ENCODE measurements at regions not wholly inside any gene's neighbourhood (a gene's known extent, or its start where the extent isn't known, plus 50 kb on each side); places are given as distances from the start of the nearest gene placed in this dataset.

GRCh38 chr10:106506526-106507283 lies 657.8 kb downstream of the SORCS1 start:
- no peak overlapping the region for H3K4me3 ChIP-seq (ENCODE audit: low read depth, low read length)
- peak; percentile 57 for DNase-seq (ENCODE audit: low read depth)
- TF ChIP-seq CTCF (conservative IDR thresholded peaks at IDR 0.05; ENCODE audit: low read depth, low read length) = no peak

DNA sequence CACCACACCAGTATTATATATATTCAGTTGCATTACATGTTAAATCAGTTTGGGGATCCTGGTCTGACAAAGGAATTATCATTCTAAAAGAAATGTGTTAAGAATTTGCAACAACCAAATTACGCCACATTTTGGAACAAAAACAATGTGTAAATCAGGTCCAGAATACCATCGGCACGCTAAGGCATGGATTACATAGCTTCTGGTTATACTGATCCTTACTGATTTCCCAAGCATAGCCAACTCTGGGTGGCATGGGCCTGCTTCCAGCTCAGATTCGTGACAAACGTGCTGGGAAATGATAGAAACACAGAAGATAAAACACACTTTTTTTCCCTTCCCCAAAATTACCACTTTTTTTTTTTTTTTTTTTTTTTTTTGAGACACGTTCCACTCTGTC lies 660.0 kb downstream of the SORCS1 start:
- no peak overlapping the region for H3K4me3 ChIP-seq (ENCODE audit: low read depth, low read length)
- no peak for DNase-seq (ENCODE audit: low read depth)
- no peak for TF ChIP-seq CTCF (conservative IDR thresholded peaks at IDR 0.05; ENCODE audit: low read depth, low read length)

DNA sequence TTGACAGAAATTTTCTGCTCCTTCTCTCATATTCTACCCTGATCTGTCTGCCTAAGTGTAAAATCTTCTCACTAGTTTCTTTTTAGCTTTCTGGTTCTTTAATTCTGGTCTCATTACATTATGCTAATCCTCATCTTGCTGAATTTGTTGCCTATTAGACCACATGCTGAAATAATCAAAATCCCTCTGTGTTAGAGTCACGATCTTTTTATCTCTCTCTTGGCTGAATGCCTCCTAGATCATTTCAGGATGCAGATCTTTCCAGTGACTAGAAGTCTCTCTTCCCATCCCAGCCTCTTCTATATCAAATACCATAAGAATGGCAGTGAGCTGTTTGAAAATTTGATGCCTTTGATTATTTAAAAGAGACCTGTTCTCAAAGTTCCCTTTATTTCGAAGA lies 661.9 kb downstream of the SORCS1 start:
- TF ChIP-seq CTCF (conservative IDR thresholded peaks at IDR 0.05; ENCODE audit: low read depth, low read length) = no peak
- H3K4me3 ChIP-seq (ENCODE audit: low read depth, low read length) = no peak overlapping the region
- no peak for DNase-seq (ENCODE audit: low read depth)

GRCh38 chr10:106500925-106501525 lies 663.5 kb downstream of the SORCS1 start:
- peak; percentile 41 for DNase-seq (ENCODE audit: low read depth)
- H3K4me3 ChIP-seq (ENCODE audit: low read depth, low read length) = no peak overlapping the region
- TF ChIP-seq CTCF (conservative IDR thresholded peaks at IDR 0.05; ENCODE audit: low read depth, low read length) = no peak

DNA sequence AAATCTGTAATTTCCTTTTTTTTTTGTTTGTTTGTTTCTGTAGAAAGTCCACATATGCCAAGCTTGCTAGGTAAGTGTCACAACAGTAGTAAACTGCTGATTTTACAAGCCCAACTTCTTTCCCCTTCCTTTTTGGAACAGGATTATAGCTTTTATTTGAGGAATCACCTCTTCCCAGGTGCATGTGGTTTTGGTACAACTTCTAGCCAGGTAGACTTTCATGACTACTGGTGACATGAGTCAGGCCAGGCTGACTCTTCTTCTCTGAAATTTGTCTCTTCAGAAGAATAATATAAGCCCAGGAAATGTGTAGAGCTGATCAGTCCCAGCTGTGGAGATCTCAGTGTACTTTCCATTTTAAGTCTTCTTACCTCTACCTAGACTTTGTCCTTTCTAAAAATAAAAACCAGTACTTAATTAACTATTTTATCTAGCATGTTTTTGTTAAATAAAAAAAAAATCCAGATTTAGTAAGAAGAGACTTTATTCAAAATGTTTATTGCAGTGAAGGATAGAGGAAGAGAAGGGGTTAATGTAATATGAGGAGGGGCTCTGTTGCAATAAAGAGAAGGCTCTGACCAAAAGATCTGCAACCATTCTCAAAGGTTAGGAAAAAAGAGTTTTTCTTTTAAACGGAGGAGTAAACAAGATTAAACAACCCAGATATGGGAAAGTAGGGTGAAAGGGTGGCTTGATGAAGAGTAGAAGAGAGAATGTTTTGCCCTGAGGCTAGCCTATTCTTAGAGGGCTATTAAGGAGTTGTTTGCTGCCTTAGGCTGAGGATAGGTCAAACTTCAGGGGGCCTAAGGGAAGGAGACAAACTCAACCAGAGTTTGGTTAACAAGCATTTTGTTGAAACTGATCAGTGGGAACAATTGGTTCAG lies 664.2 kb downstream of the SORCS1 start:
- DNase-seq (ENCODE audit: low read depth) = no peak
- H3K4me3 ChIP-seq (ENCODE audit: low read depth, low read length) = no peak overlapping the region
- TF ChIP-seq CTCF (conservative IDR thresholded peaks at IDR 0.05; ENCODE audit: low read depth, low read length) = no peak

DNA sequence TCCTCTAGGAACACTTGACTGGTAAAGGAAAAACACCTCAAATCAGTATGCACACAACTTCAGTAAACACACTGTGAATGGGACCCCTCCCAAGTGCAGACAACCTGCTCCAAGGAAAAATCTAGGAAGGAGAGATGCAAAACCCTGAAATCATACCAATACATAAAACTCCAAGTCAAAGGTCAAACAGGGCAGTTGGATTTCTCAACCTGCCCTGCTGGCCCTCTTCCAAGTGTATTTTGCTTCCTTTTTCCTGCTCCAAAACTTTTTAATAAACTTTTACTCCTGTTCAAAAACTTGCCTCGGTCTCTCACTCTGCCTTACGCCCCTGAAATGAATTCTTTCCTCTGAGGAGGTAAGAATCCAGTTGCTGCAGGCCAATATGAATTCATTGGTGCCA lies 665.1 kb downstream of the SORCS1 start:
- TF ChIP-seq CTCF (conservative IDR thresholded peaks at IDR 0.05; ENCODE audit: low read depth, low read length) = no peak
- DNase-seq (ENCODE audit: low read depth) = no peak
- no peak overlapping the region for H3K4me3 ChIP-seq (ENCODE audit: low read depth, low read length)
